SK-N-SH (cell line): ENCODE measurements at regions not wholly inside any gene's neighbourhood (a gene's known extent, or its start where the extent isn't known, plus 50 kb on each side); places are given as distances from the start of the nearest gene placed in this dataset.

Experiments
- CTCF ChIA-PET: fragments of 300-600, 350-600 bp; formaldehyde crosslinking; extraction: SDS; loops from one replicate; lab custom pipeline; 2021; lab: Yijun Ruan, JAX
- POLR2A ChIA-PET: fragments of 350-600 bp; sonication (Branson Sonifier 250); formaldehyde crosslinking; extraction: SDS; loops from one replicate; lab custom pipeline; 2020; ENCODE audit warnings: antibody characterized with exemption, inconsistent platforms; lab: Yijun Ruan, JAX
- DNase-seq: peaks from one replicate; pipeline ENCODE4 v3.0.0; 2012
- H2AFZ ChIP-seq: fragments of 200-600 bp; sonication (generic); 2 replicates; pipeline ENCODE4 v1.8.1; 2016; ENCODE audit warnings: antibody characterized with exemption, mild to moderate bottlenecking, low read depth
- H3F3A ChIP-seq: fragments of 200-600 bp; sonication (generic); replicated peaks from 2 replicates; pipeline ENCODE3; 2016; ENCODE audit warnings: antibody characterized with exemption, mild to moderate bottlenecking; ENCODE audit not compliant: insufficient read depth
- H3K27ac ChIP-seq, 2 experiments: fragments of 200-500 bp in 1 of 2; fragments of 200-600 bp in 1 of 2; sonication (Bioruptor generic) in 1 of 2; sonication (generic), shearing (Covaris generic) in 1 of 2; 2 replicates each; pipeline versions ENCODE4 v1.5.1 to v1.6.1; 2014 to 2016; ENCODE audit warnings: low read depth in 2 of 2, inconsistent platforms in 1 of 2, low read length in 1 of 2, mild to moderate bottlenecking in 1 of 2, mixed read lengths in 1 of 2
- H3K27me3 ChIP-seq: fragments of 200-600 bp; sonication (generic), shearing (Covaris generic); 2 replicates; pipeline ENCODE4 v1.6.1; 2016; ENCODE audit warnings: mixed run types; ENCODE audit not compliant: insufficient read depth
- H3K36me3 ChIP-seq, 2 experiments: fragments of 200-500 bp in 1 of 2; fragments of 200-600 bp in 1 of 2; sonication (Bioruptor generic) in 1 of 2; sonication (generic) in 1 of 2; replicated peaks in 1 of 2; 2 replicates each; pipeline versions ENCODE3 to v1.5.1; 2014 to 2016; ENCODE audit warnings: low read length in 1 of 2, mild to moderate bottlenecking in 1 of 2; ENCODE audit not compliant: insufficient read depth in 2 of 2, control insufficient read depth in 1 of 2
- H3K4me1 ChIP-seq, 2 experiments: fragments of 200-500 bp in 1 of 2; fragments of 200-600 bp in 1 of 2; sonication (Bioruptor generic) in 1 of 2; sonication (generic), shearing (Covaris generic) in 1 of 2; 2 replicates each; pipeline versions ENCODE4 v1.5.1 to v1.6.1; 2014 to 2016; ENCODE audit warnings: low read depth in 1 of 2, low read length in 1 of 2, mixed run types in 1 of 2; ENCODE audit not compliant: insufficient read depth in 2 of 2, control insufficient read depth in 1 of 2
- H3K4me2 ChIP-seq: fragments of 200-600 bp; sonication (generic), shearing (Covaris generic); 2 replicates; pipeline ENCODE4 v1.6.1; 2017; ENCODE audit warnings: mixed run types
- H3K4me3 ChIP-seq, 2 experiments: fragments of 200-500 bp in 1 of 2; fragments of 200-600 bp in 1 of 2; sonication (Bioruptor generic) in 1 of 2; sonication (generic), shearing (Covaris generic) in 1 of 2; 2 replicates each; pipeline versions ENCODE4 v1.5.1 to v1.8.1; 2014 to 2016; ENCODE audit warnings: low read depth in 2 of 2, inconsistent platforms in 1 of 2, low read length in 1 of 2, mild to moderate bottlenecking in 1 of 2, mixed read lengths in 1 of 2, moderate library complexity in 1 of 2
- H3K79me2 ChIP-seq: fragments of 200-600 bp; sonication (generic); 2 replicates; pipeline ENCODE4 v1.8.1; 2017; ENCODE audit warnings: mild to moderate bottlenecking; ENCODE audit not compliant: insufficient read depth
- H3K9ac ChIP-seq: fragments of 200-600 bp; sonication (generic); 2 replicates; pipeline ENCODE4 v1.6.1; 2017; ENCODE audit warnings: mixed run types
- H3K9me2 ChIP-seq: fragments of 200-600 bp; sonication (generic); 2 replicates; pipeline ENCODE4 v1.6.1; 2017; ENCODE audit warnings: mixed run types
- H3K9me3 ChIP-seq: fragments of 200-600 bp; sonication (generic); 2 replicates; pipeline ENCODE4 v1.6.1; 2017; ENCODE audit warnings: mixed run types, mild to moderate bottlenecking, moderate library complexity
- H4K20me1 ChIP-seq: fragments of 200-600 bp; sonication (generic); 2 replicates; pipeline ENCODE4 v1.6.1; 2017; ENCODE audit warnings: mild to moderate bottlenecking, mixed run types; ENCODE audit not compliant: insufficient read depth
- CHD2 ChIP-seq: fragments of 150-350 bp; IDR thresholded peaks from 2 replicates; pipeline ENCODE4 v1.6.1; 2018; ENCODE audit warnings: low read length; ENCODE audit not compliant: partially characterized antibody
- EP300 ChIP-seq, 2 experiments: IDR thresholded peaks; 2 replicates each; pipeline versions ENCODE4 v1.4.0 to v1.6.1; 2012; ENCODE audit warnings: borderline replicate concordance in 1 of 2, low read depth in 1 of 2, low read length in 1 of 2
- FOSL2 ChIP-seq: IDR thresholded peaks from 2 replicates; pipeline ENCODE4 v1.4.0; 2012; ENCODE audit warnings: low read depth, mild to moderate bottlenecking, moderate library complexity, borderline replicate concordance
- FOXJ3 ChIP-seq: sonication (generic); formaldehyde crosslinking; IDR thresholded peaks from 2 replicates; pipeline ENCODE4 v1.5.1; 2020; ENCODE audit warnings: mild to moderate bottlenecking, missing genetic modification reagents
- FOXM1 ChIP-seq: IDR thresholded peaks from 2 replicates; pipeline ENCODE4 v1.4.0; 2012; ENCODE audit warnings: low read depth, mild to moderate bottlenecking
- GATA2 ChIP-seq: sonication (generic); formaldehyde crosslinking; IDR thresholded peaks from 2 replicates; pipeline ENCODE4 v1.5.0; 2020; ENCODE audit warnings: mild to moderate bottlenecking, missing genetic modification reagents
- MEF2A ChIP-seq: IDR thresholded peaks from 2 replicates; pipeline ENCODE4 v1.4.0; 2012; ENCODE audit warnings: low read depth, borderline replicate concordance
- MXI1 ChIP-seq: IDR thresholded peaks from 2 replicates; pipeline ENCODE4 v1.6.1; 2012; ENCODE audit warnings: mild to moderate bottlenecking, low read depth, low read length, improper control_type of control experiment
- NFIC ChIP-seq: IDR thresholded peaks from 2 replicates; pipeline ENCODE4 v1.4.0; 2012; ENCODE audit warnings: borderline replicate concordance
- NRF1 ChIP-seq: IDR thresholded peaks from 2 replicates; pipeline ENCODE4 v1.6.1; 2012; ENCODE audit warnings: low read depth, mild to moderate bottlenecking, low read length
- POLR2AphosphoS5 ChIP-seq: IDR thresholded peaks from 2 replicates; pipeline ENCODE4 v1.6.1; 2012; ENCODE audit warnings: low read depth, low read length
- RCOR1 ChIP-seq: fragments of 150-350 bp; IDR thresholded peaks from 2 replicates; pipeline ENCODE4 v1.6.1; 2017; ENCODE audit warnings: antibody characterized with exemption, low read length
- RFX5 ChIP-seq: IDR thresholded peaks from 2 replicates; pipeline ENCODE4 v1.6.1; 2012; ENCODE audit warnings: mild to moderate bottlenecking, improper control_type of control experiment, low read length
- RXRA ChIP-seq: IDR thresholded peaks from 2 replicates; pipeline ENCODE4 v1.4.0; 2012; ENCODE audit warnings: low read depth, mild to moderate bottlenecking, borderline replicate concordance
- TCF12 ChIP-seq: IDR thresholded peaks from 2 replicates; pipeline ENCODE4 v1.4.0; 2012
- WGBS: methylation state at CpG from one replicate; pipeline ENCODE4 v1.1.6; 2017; ENCODE audit warnings: low lambda C conversion rate; 5-methylcytosine and 5-hydroxymethylcytosine counted together
- TF ChIP-seq, protein P1 (sequence below): IDR thresholded peaks from 2 replicates; pipeline ENCODE4 v1.4.0; 2012; ENCODE audit warnings: low read depth
- TF ChIP-seq, protein P2 (sequence below): IDR thresholded peaks from 2 replicates; pipeline ENCODE4 v1.4.0; 2012; ENCODE audit warnings: low read depth, borderline replicate concordance
- TF ChIP-seq, protein P3 (sequence below): fragments of 150-350 bp; IDR thresholded peaks from 2 replicates; pipeline ENCODE4 v1.6.1; 2017; ENCODE audit warnings: antibody characterized with exemption, low read length, low read depth, borderline replicate concordance
- TF ChIP-seq, protein P4 (sequence below): IDR thresholded peaks from 2 replicates; pipeline ENCODE4 v1.4.0; 2012; ENCODE audit warnings: low read depth, borderline replicate concordance
- TF ChIP-seq, protein P5 (sequence below): fragments of 200-600 bp; sonication (generic); IDR thresholded peaks from 2 replicates; pipeline ENCODE4 v1.6.1; 2017; ENCODE audit warnings: antibody characterized with exemption, mild to moderate bottlenecking, moderate library complexity

DNA sequence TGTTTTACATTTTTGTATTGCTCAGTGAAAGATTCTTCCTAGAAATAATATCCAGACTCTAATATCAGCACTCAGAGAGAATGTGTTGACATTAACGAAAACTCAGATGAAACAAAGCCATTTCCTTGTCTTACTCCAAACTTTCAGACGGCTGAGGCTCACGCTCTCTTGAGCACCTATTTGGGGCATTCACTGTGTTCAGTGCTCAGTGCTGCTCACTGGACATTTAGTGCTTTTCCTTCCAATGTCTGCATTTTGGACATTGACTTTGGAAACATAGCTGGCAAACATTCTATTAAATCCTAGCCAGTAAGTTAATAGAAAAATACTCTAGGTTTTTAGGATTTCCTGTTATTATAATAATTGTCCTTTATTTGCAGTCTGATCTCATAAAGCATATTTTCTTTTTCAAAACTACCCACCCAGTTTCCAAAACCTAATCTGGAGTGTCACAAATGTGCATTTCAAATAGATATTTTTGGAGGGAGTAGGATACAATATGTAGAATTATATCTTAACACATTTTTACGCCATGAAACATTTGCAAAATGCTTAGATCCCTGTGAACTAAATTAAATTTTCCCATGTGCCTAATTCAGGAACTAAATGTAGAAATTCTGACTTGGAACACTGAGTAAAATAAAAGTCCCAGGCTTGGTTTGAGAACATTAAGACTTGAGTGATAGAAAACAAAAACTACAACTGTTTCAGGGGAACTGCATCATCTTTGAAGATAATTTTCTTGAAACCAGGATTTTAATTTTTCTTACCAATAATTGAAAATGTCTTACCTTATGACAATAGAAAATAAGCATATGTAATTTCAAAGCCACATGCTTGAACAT lies 91.7 kb upstream of the B3GAT2 start:
- H3K27ac ChIP-seq, result no peak overlapping the region
- H3K4me3 ChIP-seq, result no peak overlapping the region
- no peaks in the 10 kb centered on the region for H4K20me1 ChIP-seq
- H3K79me2 ChIP-seq, result no peaks in the 10 kb centered on the region
- 45% methylated on average over 4 of the region's 4 CpGs for WGBS
- CTCF ChIA-PET, result no interaction called here
- DNase-seq, result no peak
- no peak overlapping the region for H3K4me2 ChIP-seq
- POLR2A ChIA-PET, result no interaction called here
- H3K9me2 ChIP-seq, result no peaks in the 10 kb centered on the region
- TF ChIP-seq FOSL2 (no peak), RCOR1 (no peak)
- TF ChIP-seq, protein P1, sequence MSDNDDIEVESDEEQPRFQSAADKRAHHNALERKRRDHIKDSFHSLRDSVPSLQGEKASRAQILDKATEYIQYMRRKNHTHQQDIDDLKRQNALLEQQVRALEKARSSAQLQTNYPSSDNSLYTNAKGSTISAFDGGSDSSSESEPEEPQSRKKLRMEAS, result no peak
- no peaks in the 10 kb centered on the region for H3K9me3 ChIP-seq
- no peak overlapping the region for H3K9ac ChIP-seq
- no peaks in the 10 kb centered on the region for H3F3A ChIP-seq
- no peak overlapping the region for H2AFZ ChIP-seq
- no peaks in the 10 kb centered on the region for H3K27me3 ChIP-seq
- no peaks in the 10 kb centered on the region for H3K4me1 ChIP-seq
- no peaks in the 10 kb centered on the region for H3K36me3 ChIP-seq

DNA sequence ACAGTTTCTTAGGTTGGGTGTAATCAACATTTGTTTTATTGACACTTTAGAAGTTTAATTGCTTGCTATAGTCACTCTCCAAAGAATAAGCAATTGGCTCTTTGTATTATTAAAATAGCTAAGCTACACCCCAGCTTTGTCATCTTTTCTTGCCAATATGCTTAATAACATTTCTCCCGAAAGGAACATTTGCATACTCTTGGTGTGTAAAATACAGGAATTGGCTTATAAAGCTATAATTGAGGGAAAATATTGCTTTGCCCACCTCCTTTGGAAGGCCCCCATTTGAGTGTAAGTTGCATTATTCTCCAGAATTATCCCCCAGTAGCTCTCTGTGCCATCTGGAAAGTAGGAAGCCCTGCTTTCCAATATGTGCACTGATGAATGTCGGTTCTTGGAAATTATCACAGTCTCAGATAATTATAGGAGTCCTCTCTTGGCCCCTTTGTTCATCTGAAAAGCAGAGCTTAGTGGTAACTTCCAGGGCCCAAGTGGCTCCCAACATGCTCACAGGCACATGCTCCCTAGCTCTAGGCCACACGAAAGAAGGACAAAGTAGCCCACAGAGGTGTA lies 92.4 kb upstream of the B3GAT2 start:
- POLR2A ChIA-PET, result no interaction called here
- WGBS, result 43% methylated on average over 3 of the region's 3 CpGs
- H3K9ac ChIP-seq, result no peak overlapping the region
- no peak overlapping the region for H2AFZ ChIP-seq
- no peaks in the 10 kb centered on the region for H3K4me1 ChIP-seq
- H3K27ac ChIP-seq, result no peak overlapping the region
- TF ChIP-seq, protein P2, sequence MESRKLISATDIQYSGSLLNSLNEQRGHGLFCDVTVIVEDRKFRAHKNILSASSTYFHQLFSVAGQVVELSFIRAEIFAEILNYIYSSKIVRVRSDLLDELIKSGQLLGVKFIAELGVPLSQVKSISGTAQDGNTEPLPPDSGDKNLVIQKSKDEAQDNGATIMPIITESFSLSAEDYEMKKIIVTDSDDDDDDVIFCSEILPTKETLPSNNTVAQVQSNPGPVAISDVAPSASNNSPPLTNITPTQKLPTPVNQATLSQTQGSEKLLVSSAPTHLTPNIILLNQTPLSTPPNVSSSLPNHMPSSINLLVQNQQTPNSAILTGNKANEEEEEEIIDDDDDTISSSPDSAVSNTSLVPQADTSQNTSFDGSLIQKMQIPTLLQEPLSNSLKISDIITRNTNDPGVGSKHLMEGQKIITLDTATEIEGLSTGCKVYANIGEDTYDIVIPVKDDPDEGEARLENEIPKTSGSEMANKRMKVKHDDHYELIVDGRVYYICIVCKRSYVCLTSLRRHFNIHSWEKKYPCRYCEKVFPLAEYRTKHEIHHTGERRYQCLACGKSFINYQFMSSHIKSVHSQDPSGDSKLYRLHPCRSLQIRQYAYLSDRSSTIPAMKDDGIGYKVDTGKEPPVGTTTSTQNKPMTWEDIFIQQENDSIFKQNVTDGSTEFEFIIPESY, result no peak
- TF ChIP-seq NRF1 (no peak), FOXM1 (no peak), MEF2A (no peak), MXI1 (no peak), FOSL2 (no peak), TCF12 (no peak), NFIC (no peak), POLR2AphosphoS5 (no peak), GATA2 (CRISPR knock-in tag) (no peak), RFX5 (no peak), EP300 (IDR thresholded peaks at IDR 0.05; ENCODE audit: borderline replicate concordance in 1 of 2, low read depth in 1 of 2, low read length in 1 of 2) (no peak), FOXJ3 (no peak), CHD2 (no peak), RXRA (no peak)
- TF ChIP-seq, protein P3, sequence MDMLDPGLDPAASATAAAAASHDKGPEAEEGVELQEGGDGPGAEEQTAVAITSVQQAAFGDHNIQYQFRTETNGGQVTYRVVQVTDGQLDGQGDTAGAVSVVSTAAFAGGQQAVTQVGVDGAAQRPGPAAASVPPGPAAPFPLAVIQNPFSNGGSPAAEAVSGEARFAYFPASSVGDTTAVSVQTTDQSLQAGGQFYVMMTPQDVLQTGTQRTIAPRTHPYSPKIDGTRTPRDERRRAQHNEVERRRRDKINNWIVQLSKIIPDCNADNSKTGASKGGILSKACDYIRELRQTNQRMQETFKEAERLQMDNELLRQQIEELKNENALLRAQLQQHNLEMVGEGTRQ, result no peak
- TF ChIP-seq, protein P1, result no peak
- TF ChIP-seq, protein P4, sequence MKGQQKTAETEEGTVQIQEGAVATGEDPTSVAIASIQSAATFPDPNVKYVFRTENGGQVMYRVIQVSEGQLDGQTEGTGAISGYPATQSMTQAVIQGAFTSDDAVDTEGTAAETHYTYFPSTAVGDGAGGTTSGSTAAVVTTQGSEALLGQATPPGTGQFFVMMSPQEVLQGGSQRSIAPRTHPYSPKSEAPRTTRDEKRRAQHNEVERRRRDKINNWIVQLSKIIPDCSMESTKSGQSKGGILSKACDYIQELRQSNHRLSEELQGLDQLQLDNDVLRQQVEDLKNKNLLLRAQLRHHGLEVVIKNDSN, result no peak
- TF ChIP-seq, protein P5, sequence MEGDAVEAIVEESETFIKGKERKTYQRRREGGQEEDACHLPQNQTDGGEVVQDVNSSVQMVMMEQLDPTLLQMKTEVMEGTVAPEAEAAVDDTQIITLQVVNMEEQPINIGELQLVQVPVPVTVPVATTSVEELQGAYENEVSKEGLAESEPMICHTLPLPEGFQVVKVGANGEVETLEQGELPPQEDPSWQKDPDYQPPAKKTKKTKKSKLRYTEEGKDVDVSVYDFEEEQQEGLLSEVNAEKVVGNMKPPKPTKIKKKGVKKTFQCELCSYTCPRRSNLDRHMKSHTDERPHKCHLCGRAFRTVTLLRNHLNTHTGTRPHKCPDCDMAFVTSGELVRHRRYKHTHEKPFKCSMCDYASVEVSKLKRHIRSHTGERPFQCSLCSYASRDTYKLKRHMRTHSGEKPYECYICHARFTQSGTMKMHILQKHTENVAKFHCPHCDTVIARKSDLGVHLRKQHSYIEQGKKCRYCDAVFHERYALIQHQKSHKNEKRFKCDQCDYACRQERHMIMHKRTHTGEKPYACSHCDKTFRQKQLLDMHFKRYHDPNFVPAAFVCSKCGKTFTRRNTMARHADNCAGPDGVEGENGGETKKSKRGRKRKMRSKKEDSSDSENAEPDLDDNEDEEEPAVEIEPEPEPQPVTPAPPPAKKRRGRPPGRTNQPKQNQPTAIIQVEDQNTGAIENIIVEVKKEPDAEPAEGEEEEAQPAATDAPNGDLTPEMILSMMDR, result no peak
- CTCF ChIA-PET, result no interaction called here
- no peaks in the 10 kb centered on the region for H4K20me1 ChIP-seq
- H3K4me2 ChIP-seq, result no peak overlapping the region
- no peaks in the 10 kb centered on the region for H3K27me3 ChIP-seq
- no peaks in the 10 kb centered on the region for H3K9me3 ChIP-seq
- H3K36me3 ChIP-seq, result no peaks in the 10 kb centered on the region
- no peaks in the 10 kb centered on the region for H3K9me2 ChIP-seq
- H3K4me3 ChIP-seq, result no peak overlapping the region
- DNase-seq, result no peak
- H3K79me2 ChIP-seq, result no peaks in the 10 kb centered on the region
- H3F3A ChIP-seq, result no peaks in the 10 kb centered on the region
